ENCODE measurements at regions not wholly inside any gene's neighbourhood (a gene's known extent, or its start where the extent isn't known, plus 50 kb on each side); places are given as distances from the start of the nearest gene placed in this dataset.

- DNase-seq = no peak
Observed at GRCh38 chr16:86632206-86632605, 53.9 kb downstream of the FOXL1 start.

GRCh38 chr16:86632944-86633343, 54.6 kb downstream of the FOXL1 start:
- no peak for DNase-seq

GRCh38 chr16:86634292-86634691, 55.9 kb downstream of the FOXL1 start:
- DNase-seq = no peak

- DNase-seq = no peak
Observed at GRCh38 chr16:86635176-86635876, 57.0 kb downstream of the FOXL1 start.

GRCh38 chr16:86635926-86636325, 57.6 kb downstream of the FOXL1 start:
- DNase-seq = no peak

GRCh38 chr16:86637744-86638143, 59.4 kb downstream of the FOXL1 start:
- DNase-seq = no peak

- no peak for DNase-seq
Observed at GRCh38 chr16:86638642-86639041, 60.3 kb downstream of the FOXL1 start.

- no peak for DNase-seq
Observed at GRCh38 chr16:86639354-86639753, 61.0 kb downstream of the FOXL1 start.

- no peak for DNase-seq
Observed at GRCh38 chr16:86640265-86640843, 62.0 kb downstream of the FOXL1 start.

GRCh38 chr16:86642087-86642486, 63.7 kb downstream of the FOXL1 start:
- no peak for DNase-seq

GRCh38 chr16:86643671-86644070, 65.3 kb downstream of the FOXL1 start:
- DNase-seq = no peak

GRCh38 chr16:86647561-86647960, 69.2 kb downstream of the FOXL1 start:
- no peak for DNase-seq

GRCh38 chr16:86649875-86650274, 71.5 kb downstream of the FOXL1 start:
- DNase-seq = no peak

- DNase-seq = no peak
Observed at GRCh38 chr16:86651013-86651627, 72.8 kb downstream of the FOXL1 start.

- no peak for DNase-seq
Observed at GRCh38 chr16:86651823-86652222, 73.5 kb downstream of the FOXL1 start.

- no peak for DNase-seq
Observed at GRCh38 chr16:86653285-86654006, 75.1 kb downstream of the FOXL1 start.

- no peak for DNase-seq
Observed at GRCh38 chr16:86657972-86658371, 79.6 kb downstream of the FOXL1 start.

GRCh38 chr16:86660623-86661022, 82.3 kb downstream of the FOXL1 start:
- no peak for DNase-seq

GRCh38 chr16:86661706-86662105, 83.4 kb downstream of the FOXL1 start:
- DNase-seq = no peak

- DNase-seq = no peak
Observed at GRCh38 chr16:86662195-86662594, 83.8 kb downstream of the FOXL1 start.

GRCh38 chr16:86662740-86663139, 84.4 kb downstream of the FOXL1 start:
- DNase-seq = no peak

- no peak for DNase-seq
Observed at GRCh38 chr16:86663685-86664521, 85.6 kb downstream of the FOXL1 start.

All from hematopoietic multipotent progenitor cell treated with erythropoietin and hydrocortisone succinate and interleukin-3 and kit ligand, for 8 days (in vitro differentiated cells).